Panc1 (cell line): ENCODE measurements at regions not wholly inside any gene's neighbourhood (a gene's known extent, or its start where the extent isn't known, plus 50 kb on each side); places are given as distances from the start of the nearest gene placed in this dataset.

Experiments used
- ATAC-seq: fragments of 200-7000 bp; cut with Tn5 transposase; 2 replicates; pipeline ENCODE4 v1.9.1; 2020; ENCODE audit warnings: mild to moderate bottlenecking, moderate library complexity
- BruUV-seq: library from RNA; stranded (reverse); fragments of 400-500 nt; replicated peaks from 2 replicates; lab custom pipeline; 2021; lab: Mats Ljungman, UMichigan
- CTCF ChIA-PET: fragments of 300-600 bp; sonication (Branson Sonifier 250); formaldehyde crosslinking; loops from one replicate; lab custom pipeline; 2022; ENCODE audit warnings: antibody characterized with exemption; lab: Charles Lee
- POLR2A ChIA-PET: fragments of 300-600 bp; sonication (Branson Sonifier 250); formaldehyde crosslinking; loops from one replicate; lab custom pipeline; 2022; ENCODE audit warnings: antibody characterized with exemption; lab: Charles Lee
- DNase-seq: peaks from one replicate; pipeline ENCODE4 v3.0.0-alpha.2; 2010; ENCODE audit warnings: low read depth, low spot score
- H3K27ac ChIP-seq: 2 replicates; pipeline ENCODE4 v1.5.1; 2011; ENCODE audit warnings: mild to moderate bottlenecking, low read length, inconsistent platforms
- H3K27me3 ChIP-seq: fragments of 200-500 bp; sonication (Bioruptor generic); 2 replicates; pipeline ENCODE4 v1.6.0; 2014; ENCODE audit warnings: low read length, inconsistent platforms; ENCODE audit not compliant: control insufficient read depth, insufficient read depth
- H3K36me3 ChIP-seq: fragments of 200-500 bp; sonication (Bioruptor generic); 2 replicates; pipeline ENCODE4 v1.5.1; 2014; ENCODE audit warnings: inconsistent platforms, mild to moderate bottlenecking, low read length, moderate library complexity; ENCODE audit not compliant: control insufficient read depth, insufficient read depth
- H3K4me1 ChIP-seq: 2 replicates; pipeline ENCODE4 v1.5.1; 2011; ENCODE audit warnings: inconsistent platforms, mild to moderate bottlenecking, low read length, moderate library complexity; ENCODE audit not compliant: control insufficient read depth, insufficient read depth
- H3K4me3 ChIP-seq, 2 experiments: 2 replicates each; pipeline ENCODE4 v1.5.1; 2011 to 2012; ENCODE audit warnings: low read depth in 2 of 2, low read length in 2 of 2, mild to moderate bottlenecking in 2 of 2, inconsistent platforms in 1 of 2, moderate library complexity in 1 of 2
- H3K9me3 ChIP-seq: fragments of 200-500 bp; sonication (Bioruptor generic); 2 replicates; pipeline ENCODE4 v1.5.1; 2014; ENCODE audit warnings: low read depth, mild to moderate bottlenecking, inconsistent platforms, low read length, moderate library complexity; ENCODE audit not compliant: control insufficient read depth, insufficient read depth
- POLR2AphosphoS5 ChIP-seq: IDR thresholded peaks from 2 replicates; pipeline ENCODE4 v1.6.1; 2012; ENCODE audit warnings: mild to moderate bottlenecking, low read depth, low read length, moderate library complexity
- SIN3A ChIP-seq: IDR thresholded peaks from 2 replicates; pipeline ENCODE4 v1.6.1; 2012; ENCODE audit warnings: low read depth, mild to moderate bottlenecking, low read length, moderate library complexity, borderline replicate concordance; ENCODE audit not compliant: insufficient read depth
- TCF7L2 ChIP-seq: IDR thresholded peaks from 2 replicates; pipeline ENCODE4 v1.6.1; 2011; ENCODE audit warnings: mild to moderate bottlenecking, low read depth, low read length, inconsistent platforms
- in situ Hi-C: cut with HindIII; loops from 2 replicates; pipeline ENCODE4 v1.10.0; 2016; ENCODE audit warnings: low sequenced_read_pairs, low pct_unique_long_range_greater_than_20kb
- intact Hi-C: fragments of 100-400 bp; cut with micrococcal nuclease; formaldehyde crosslinking; loops from one replicate; pipeline ENCODE4 v1.10.0; 2022; ENCODE audit not compliant: unreplicated experiment
- TF ChIP-seq, protein P1 (sequence below), 2 experiments: IDR thresholded peaks; 2 replicates each; pipeline ENCODE4 v1.6.1; 2011 to 2012; ENCODE audit warnings: low read depth in 2 of 2, control low read depth in 1 of 2, low read length in 1 of 2, mild to moderate bottlenecking in 1 of 2, moderate library complexity in 1 of 2; ENCODE audit not compliant: insufficient read depth in 1 of 2
- TF ChIP-seq, protein P2 (sequence below): fragments of 450-650 bp; IDR thresholded peaks from 2 replicates; pipeline ENCODE4 v1.5.1; 2017; ENCODE audit warnings: mild to moderate bottlenecking

DNA sequence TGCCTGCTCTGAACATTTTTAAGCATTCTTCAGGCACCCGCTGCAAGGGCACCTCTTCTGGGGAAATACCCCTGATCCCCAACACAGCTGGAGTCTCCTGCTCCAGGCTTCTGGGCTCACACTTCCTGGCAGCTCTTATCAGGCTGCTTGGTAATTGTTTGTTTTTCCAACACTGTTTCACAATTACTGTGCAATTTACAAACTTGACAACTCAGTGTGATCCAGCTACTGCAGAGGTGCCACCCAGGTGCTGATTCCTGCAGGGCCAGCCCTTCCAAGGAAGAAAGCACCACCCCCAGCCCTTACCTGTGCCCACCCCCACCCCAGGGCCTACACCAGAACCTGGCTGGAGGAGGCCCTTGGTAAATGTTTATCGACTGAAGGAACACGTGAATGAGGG lies 66.5 kb downstream of the MAGEF1 start:
- intact Hi-C loops, result no loop called here
- TF ChIP-seq POLR2AphosphoS5 (no peak), SIN3A (no peak), TCF7L2 (no peak)
- TF ChIP-seq, protein P1, sequence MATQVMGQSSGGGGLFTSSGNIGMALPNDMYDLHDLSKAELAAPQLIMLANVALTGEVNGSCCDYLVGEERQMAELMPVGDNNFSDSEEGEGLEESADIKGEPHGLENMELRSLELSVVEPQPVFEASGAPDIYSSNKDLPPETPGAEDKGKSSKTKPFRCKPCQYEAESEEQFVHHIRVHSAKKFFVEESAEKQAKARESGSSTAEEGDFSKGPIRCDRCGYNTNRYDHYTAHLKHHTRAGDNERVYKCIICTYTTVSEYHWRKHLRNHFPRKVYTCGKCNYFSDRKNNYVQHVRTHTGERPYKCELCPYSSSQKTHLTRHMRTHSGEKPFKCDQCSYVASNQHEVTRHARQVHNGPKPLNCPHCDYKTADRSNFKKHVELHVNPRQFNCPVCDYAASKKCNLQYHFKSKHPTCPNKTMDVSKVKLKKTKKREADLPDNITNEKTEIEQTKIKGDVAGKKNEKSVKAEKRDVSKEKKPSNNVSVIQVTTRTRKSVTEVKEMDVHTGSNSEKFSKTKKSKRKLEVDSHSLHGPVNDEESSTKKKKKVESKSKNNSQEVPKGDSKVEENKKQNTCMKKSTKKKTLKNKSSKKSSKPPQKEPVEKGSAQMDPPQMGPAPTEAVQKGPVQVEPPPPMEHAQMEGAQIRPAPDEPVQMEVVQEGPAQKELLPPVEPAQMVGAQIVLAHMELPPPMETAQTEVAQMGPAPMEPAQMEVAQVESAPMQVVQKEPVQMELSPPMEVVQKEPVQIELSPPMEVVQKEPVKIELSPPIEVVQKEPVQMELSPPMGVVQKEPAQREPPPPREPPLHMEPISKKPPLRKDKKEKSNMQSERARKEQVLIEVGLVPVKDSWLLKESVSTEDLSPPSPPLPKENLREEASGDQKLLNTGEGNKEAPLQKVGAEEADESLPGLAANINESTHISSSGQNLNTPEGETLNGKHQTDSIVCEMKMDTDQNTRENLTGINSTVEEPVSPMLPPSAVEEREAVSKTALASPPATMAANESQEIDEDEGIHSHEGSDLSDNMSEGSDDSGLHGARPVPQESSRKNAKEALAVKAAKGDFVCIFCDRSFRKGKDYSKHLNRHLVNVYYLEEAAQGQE (IDR thresholded peaks at IDR 0.05; ENCODE audit: insufficient read depth in 1 of 2, low read depth in 2 of 2, low read length in 1 of 2), result no peak
- TF ChIP-seq, protein P2, sequence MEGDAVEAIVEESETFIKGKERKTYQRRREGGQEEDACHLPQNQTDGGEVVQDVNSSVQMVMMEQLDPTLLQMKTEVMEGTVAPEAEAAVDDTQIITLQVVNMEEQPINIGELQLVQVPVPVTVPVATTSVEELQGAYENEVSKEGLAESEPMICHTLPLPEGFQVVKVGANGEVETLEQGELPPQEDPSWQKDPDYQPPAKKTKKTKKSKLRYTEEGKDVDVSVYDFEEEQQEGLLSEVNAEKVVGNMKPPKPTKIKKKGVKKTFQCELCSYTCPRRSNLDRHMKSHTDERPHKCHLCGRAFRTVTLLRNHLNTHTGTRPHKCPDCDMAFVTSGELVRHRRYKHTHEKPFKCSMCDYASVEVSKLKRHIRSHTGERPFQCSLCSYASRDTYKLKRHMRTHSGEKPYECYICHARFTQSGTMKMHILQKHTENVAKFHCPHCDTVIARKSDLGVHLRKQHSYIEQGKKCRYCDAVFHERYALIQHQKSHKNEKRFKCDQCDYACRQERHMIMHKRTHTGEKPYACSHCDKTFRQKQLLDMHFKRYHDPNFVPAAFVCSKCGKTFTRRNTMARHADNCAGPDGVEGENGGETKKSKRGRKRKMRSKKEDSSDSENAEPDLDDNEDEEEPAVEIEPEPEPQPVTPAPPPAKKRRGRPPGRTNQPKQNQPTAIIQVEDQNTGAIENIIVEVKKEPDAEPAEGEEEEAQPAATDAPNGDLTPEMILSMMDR, result no peak
- Histone ChIP-seq H3K36me3 (no peaks in the 10 kb centered on the region), H3K9me3 (no peaks in the 10 kb centered on the region), H3K4me1 (no peaks in the 10 kb centered on the region), H3K27me3 (no peaks in the 10 kb centered on the region), H3K4me3 (no peak overlapping the region), H3K27ac (no peak overlapping the region)
- in situ Hi-C loops, result no loop called here
- no TSS peak for BruUV-seq
- CTCF ChIA-PET, result no interaction called here
- no peak for DNase-seq
- POLR2A ChIA-PET, result no interaction called here
- peak; percentile 53 for ATAC-seq

DNA sequence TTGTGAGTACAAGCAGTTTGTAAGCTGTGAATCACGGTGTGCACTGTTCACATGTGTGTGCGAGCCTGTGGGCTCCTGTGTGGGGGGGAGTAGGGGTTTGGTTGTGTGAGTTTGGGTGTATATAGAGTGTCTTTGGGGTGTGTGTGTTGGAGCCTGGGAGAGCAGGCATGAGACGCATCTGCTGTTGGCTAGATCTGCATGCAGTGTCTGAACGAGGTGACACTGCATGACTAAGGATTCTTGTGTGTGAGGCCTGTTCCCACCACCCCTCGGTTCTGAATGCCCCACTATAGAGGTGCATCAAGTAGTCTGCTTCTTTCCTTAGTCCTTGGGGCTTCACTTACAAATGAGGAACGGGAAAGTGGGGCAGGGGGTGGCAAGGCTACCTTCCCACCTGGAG lies 68.4 kb downstream of the MAGEF1 start:
- in situ Hi-C loops, result no loop called here
- no peak overlapping the region for H3K27ac ChIP-seq
- intact Hi-C loops, result no loop called here

More for the DNA sequence above, 68.4 kb downstream of the MAGEF1 start:
- POLR2A ChIA-PET, result no interaction called here
- TF ChIP-seq SIN3A (no peak), POLR2AphosphoS5 (no peak), TCF7L2 (no peak)
- TF ChIP-seq, protein P2, result no peak
- TF ChIP-seq, protein P1 (IDR thresholded peaks at IDR 0.05; ENCODE audit: insufficient read depth in 1 of 2, low read depth in 2 of 2, low read length in 1 of 2), result no peak
- CTCF ChIA-PET, result interaction anchor here (0.5 kb wide), 1 partner anchor 321 kb away, joined by 3 read pairs; no protein-coding TSS in a partner anchor
- H3K36me3 ChIP-seq, result no peaks in the 10 kb centered on the region
- no peak for ATAC-seq
- no peak for DNase-seq
- no TSS peak for BruUV-seq
- no peaks in the 10 kb centered on the region for H3K27me3 ChIP-seq
- H3K4me3 ChIP-seq, result no peak overlapping the region
- no peaks in the 10 kb centered on the region for H3K4me1 ChIP-seq
- H3K9me3 ChIP-seq, result no peaks in the 10 kb centered on the region
